GM12891 (cell line): ENCODE measurements at regions not wholly inside any gene's neighbourhood (a gene's known extent, or its start where the extent isn't known, plus 50 kb on each side); places are given as distances from the start of the nearest gene placed in this dataset.

Experiments
- POLR2A ChIP-seq: IDR thresholded peaks from 2 replicates; pipeline ENCODE4 v1.6.1; 2011; ENCODE audit warnings: low read depth, low read length, control low read depth
- POLR2AphosphoS5 ChIP-seq: IDR thresholded peaks from 2 replicates; pipeline ENCODE4 v1.6.1; 2011; ENCODE audit warnings: low read depth, low read length, control low read depth
- SPI1 ChIP-seq: IDR thresholded peaks from 2 replicates; pipeline ENCODE4 v1.6.1; 2011; ENCODE audit warnings: low read depth, low read length, control low read depth
- TAF1 ChIP-seq: IDR thresholded peaks from 2 replicates; pipeline ENCODE4 v1.6.1; 2011; ENCODE audit warnings: low read depth, low read length, control low read depth

DNA sequence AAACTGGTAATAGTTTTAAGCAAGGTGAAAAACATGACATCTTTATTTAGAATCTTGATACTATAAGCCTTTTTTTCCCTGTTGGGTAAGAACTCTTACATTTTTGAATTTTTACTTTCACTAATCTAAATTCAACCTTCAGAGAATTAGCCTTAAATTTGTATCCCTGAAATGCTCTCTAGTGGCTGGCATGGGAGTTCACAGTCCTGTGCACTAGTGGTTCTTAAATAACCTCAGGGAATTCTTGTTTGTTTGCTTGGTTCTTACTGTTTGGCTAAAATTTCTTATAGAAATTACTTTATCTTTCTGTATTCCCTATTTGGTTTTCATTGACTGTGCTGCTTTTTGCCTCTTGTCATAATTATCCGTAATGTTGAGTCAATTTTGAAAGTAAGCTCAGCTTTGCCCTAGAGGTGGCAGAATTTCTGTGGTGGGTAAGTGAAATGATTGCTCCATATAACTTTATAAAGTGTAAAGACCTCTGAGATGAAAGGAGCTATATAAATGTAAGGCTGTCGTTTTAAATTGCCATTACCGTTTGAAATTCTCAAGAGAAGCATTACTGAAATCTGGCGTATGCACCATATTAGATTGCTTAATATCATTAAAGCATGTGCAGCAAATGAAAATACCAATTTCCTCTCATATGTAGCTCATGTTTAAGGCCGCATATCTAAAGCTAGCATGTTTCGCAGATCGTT lies 391.3 kb upstream of the FIGN start:
- TF ChIP-seq POLR2A: no peak
- no peak for TF ChIP-seq POLR2AphosphoS5
- TF ChIP-seq SPI1: no peak
- TF ChIP-seq TAF1: no peak
